ENCODE measurements at regions not wholly inside any gene's neighbourhood (a gene's known extent, or its start where the extent isn't known, plus 50 kb on each side); places are given as distances from the start of the nearest gene placed in this dataset.

- Mint-ChIP-seq H3K36me3 (no peaks in the 10 kb centered on the region), H3K9me3 (no peaks in the 10 kb centered on the region), H3K4me1 (peaks cover 4% of the 10 kb centered on the region), H3K27ac (no peak overlapping the region), H3K4me3 (no peak overlapping the region)
- DNase-seq (ENCODE audit: low spot score in 2 of 2) (no peak), ATAC-seq (no peak)
These were observed 57.4 kb downstream of the NUTM2E start for GRCh38 chr10:79883986-79884385.

DNA sequence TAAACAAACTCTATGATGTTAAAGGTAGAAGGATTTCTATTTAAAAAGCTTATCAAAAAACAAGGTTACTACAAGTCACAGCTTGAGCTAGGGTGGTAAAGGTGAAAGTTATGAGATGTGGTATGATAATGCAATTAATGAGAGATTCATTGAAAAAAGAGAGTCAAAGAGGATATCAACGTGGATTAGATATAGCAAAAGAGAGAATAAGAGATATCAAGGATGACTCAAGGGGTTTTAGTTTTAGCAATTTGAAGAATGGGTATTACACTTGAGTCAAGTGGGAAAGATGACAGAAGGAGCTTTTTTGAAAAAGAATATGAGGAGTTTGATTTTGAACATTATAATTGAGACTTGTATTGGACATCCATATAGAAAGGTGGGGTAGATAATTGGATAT is 59.8 kb downstream of the NUTM2E start:
- Mint-ChIP-seq H3K4me3 (no peak overlapping the region), H3K27ac (no peak overlapping the region), H3K4me1 (peaks cover 7% of the 10 kb centered on the region), H3K36me3 (no peaks in the 10 kb centered on the region), H3K9me3 (no peaks in the 10 kb centered on the region)
- peak; percentile 64 for ATAC-seq
- no peak for DNase-seq (ENCODE audit: low spot score in 2 of 2)

Data from stimulated activated effector memory CD8-positive, alpha-beta T cell treated with anti-CD3 and anti-CD28 coated beads, Interleukin-12 subunit alpha, Interleukin-12 subunit beta, amount 100 ng/mL, for 72 hours (primary cell).